GM12872 (cell line): ENCODE measurements at regions not wholly inside any gene's neighbourhood (a gene's known extent, or its start where the extent isn't known, plus 50 kb on each side); places are given as distances from the start of the nearest gene placed in this dataset.

Source experiments
- TF ChIP-seq, protein P1 (sequence below): IDR thresholded peaks from 3 replicates; pipeline ENCODE4 v1.5.1; 2011; ENCODE audit warnings: low read depth, mild to moderate bottlenecking, low read length, moderate library complexity; ENCODE audit not compliant: insufficient read depth

- TF ChIP-seq, protein P1, sequence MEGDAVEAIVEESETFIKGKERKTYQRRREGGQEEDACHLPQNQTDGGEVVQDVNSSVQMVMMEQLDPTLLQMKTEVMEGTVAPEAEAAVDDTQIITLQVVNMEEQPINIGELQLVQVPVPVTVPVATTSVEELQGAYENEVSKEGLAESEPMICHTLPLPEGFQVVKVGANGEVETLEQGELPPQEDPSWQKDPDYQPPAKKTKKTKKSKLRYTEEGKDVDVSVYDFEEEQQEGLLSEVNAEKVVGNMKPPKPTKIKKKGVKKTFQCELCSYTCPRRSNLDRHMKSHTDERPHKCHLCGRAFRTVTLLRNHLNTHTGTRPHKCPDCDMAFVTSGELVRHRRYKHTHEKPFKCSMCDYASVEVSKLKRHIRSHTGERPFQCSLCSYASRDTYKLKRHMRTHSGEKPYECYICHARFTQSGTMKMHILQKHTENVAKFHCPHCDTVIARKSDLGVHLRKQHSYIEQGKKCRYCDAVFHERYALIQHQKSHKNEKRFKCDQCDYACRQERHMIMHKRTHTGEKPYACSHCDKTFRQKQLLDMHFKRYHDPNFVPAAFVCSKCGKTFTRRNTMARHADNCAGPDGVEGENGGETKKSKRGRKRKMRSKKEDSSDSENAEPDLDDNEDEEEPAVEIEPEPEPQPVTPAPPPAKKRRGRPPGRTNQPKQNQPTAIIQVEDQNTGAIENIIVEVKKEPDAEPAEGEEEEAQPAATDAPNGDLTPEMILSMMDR, result no peak
Observed at GRCh38 chr2:103335403-103335802, 573.6 kb downstream of the TMEM182 start.

- TF ChIP-seq, protein P1, result no peak
Observed at GRCh38 chr2:103338819-103339218, 577.0 kb downstream of the TMEM182 start.

DNA sequence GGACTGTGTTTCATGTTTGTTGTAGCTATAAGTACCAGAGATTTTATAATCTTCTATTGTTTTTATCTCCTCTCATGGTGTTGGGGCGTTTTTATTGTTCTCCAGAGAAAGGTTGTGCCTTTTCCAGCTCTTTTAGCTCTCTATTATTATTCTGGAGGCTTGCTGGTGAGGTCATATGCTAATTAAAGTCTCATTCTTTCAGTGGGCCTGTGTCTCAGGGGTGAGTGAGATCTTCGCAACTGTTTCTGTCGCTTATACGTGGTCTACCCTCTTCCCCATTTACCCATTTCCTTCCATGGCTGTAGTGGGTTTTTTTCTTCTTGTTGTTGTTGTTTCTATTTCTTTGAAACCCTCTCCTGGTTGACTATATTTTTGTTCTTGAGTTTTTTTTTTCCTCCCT is 584.9 kb downstream of the TMEM182 start:
- TF ChIP-seq, protein P1, result no peak

DNA sequence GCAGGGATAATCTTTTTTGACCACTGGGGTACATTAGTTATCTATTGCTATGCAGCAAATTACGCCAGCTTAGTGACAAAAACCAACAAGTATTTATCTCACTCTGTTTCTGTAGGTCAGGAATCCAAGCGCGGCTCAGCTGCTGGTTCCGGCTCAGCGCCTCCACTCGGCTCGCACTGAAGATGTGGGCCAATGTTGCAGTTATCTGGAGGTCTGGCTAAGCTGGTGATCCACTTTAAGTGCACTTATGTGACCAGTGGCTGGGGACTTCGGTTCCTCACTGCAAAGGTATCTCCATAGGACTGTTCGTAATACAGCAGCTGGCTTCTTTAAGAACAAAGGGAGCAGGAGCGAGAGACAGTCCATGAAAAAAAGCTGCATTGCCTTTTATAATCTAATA is 591.9 kb downstream of the TMEM182 start:
- TF ChIP-seq, protein P1, result no peak

DNA sequence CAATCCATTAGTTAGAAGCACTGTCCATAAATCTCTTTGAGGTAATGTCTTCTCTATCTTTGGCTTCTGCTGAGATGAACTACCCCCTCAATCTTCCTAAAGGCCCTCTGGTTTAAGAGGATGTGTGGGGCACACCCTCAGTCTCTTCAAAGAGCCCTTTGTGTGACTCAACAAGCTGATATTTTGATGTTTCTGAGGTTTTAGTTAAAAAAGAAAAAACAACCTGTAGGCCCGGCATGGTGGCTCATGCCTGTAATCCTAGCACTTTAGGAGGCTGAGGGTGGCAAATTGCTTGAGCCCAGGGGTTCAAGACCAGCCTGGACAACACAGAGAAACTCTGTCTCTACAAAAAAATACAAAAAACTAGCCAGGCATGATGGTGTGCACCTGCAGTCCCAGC is 593.5 kb downstream of the TMEM182 start:
- TF ChIP-seq, protein P1, result no peak

DNA sequence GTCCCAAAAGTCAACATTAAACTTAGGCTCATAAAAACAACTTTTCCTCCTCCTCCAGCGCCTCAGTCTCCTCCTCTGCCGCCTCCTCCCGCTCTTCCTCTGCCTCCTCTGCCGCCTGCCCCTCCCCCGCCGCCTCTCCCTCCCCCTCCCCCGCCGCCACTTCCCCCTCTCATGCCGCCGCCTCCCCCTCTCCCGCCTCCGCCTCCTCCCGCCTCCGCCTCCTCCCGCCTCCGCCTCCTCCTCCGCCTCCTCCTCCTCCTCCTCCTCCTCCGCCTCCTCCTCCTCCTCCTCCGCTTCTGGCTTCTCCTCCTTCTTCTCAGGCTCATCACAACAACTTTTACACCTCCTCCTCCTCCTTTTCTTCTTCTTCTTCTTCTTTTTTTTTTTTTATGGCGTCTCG is 599.9 kb downstream of the TMEM182 start:
- TF ChIP-seq, protein P1, result no peak

GRCh38 chr2:103363639-103364038 is 601.8 kb downstream of the TMEM182 start:
- TF ChIP-seq, protein P1, result no peak

GRCh38 chr2:103364177-103364576 is 602.3 kb downstream of the TMEM182 start:
- TF ChIP-seq, protein P1, result no peak
